Activated naive CD4-positive, alpha-beta T cell treated with anti-CD3 and anti-CD28 coated beads for 36 hours (primary cell): ENCODE measurements at regions not wholly inside any gene's neighbourhood (a gene's known extent, or its start where the extent isn't known, plus 50 kb on each side); places are given as distances from the start of the nearest gene placed in this dataset.
"Not testable (repeated sequence)": the region's sequence is repeated elsewhere in the genome, so short reads cannot be mapped to it uniquely, and the experiment has no call there.

Experiments
- CTCF ChIA-PET: fragments of 350-600 bp; sonication (Branson Sonifier 250); formaldehyde crosslinking; loops from one replicate; lab custom pipeline; 2021; ENCODE audit warnings: antibody characterized with exemption; lab: Charles Lee
- DNase-seq: peaks from one replicate; pipeline ENCODE4 v3.0.0-alpha.2; 2020
- H3K27ac Mint-ChIP-seq: one replicate; pipeline ENCODE4 v1.8.0; 2021; ENCODE audit warnings: mild to moderate bottlenecking, mixed read lengths
- H3K27me3 Mint-ChIP-seq: one replicate; pipeline ENCODE4 v1.8.0; 2021; ENCODE audit warnings: low read depth, mixed read lengths
- H3K36me3 Mint-ChIP-seq: one replicate; pipeline ENCODE4 v1.8.0; 2021; ENCODE audit warnings: low read depth, mixed read lengths
- H3K4me1 Mint-ChIP-seq: one replicate; pipeline ENCODE4 v1.8.0; 2021; ENCODE audit warnings: low read depth, mixed read lengths
- H3K4me3 Mint-ChIP-seq: one replicate; pipeline ENCODE4 v1.8.0; 2021; ENCODE audit warnings: mild to moderate bottlenecking, moderate library complexity, mixed read lengths
- H3K9me3 Mint-ChIP-seq: one replicate; pipeline ENCODE4 v1.8.0; 2021; ENCODE audit warnings: mixed read lengths
- intact Hi-C: fragments of 100-400 bp; cut with micrococcal nuclease; formaldehyde crosslinking; loops from one replicate; pipeline ENCODE4 v1.15.1; 2023

DNA sequence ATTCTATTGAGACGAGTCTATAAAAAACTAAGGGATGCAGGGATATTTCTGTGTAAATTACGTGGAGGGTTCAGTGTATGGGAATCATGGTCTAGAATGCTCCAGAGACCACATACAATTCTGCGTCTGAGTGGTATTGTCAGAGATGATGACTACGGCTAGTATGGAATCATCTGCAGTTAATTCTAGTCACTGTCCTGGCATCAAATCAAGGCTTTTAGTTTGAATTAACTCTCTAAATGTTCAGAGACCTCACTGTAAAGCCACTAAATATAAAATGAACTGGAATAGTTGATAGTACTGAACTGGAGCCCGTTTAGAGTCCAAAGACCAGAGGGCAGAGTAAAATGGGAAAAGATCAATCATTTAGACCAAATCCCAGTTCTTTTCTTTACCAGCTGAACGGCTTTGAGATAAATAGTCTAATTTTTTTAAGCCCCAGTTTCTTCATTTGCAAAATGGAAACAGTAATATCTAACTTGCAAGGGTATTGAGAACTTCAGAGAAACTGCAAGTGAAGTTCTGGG lies 599.8 kb downstream of the EBF1 start:
- no peaks in the 10 kb centered on the region for H3K27me3 Mint-ChIP-seq
- H3K4me1 Mint-ChIP-seq, result no peaks in the 10 kb centered on the region
- H3K9me3 Mint-ChIP-seq, result peaks cover under 1% of the 10 kb centered on the region
- no peak for DNase-seq
- intact Hi-C loops, result no loop called here
- peaks cover under 1% of the 10 kb centered on the region for H3K36me3 Mint-ChIP-seq
- CTCF ChIA-PET, result no interaction called here
- no peak overlapping the region for H3K27ac Mint-ChIP-seq
- no peak overlapping the region for H3K4me3 Mint-ChIP-seq

DNA sequence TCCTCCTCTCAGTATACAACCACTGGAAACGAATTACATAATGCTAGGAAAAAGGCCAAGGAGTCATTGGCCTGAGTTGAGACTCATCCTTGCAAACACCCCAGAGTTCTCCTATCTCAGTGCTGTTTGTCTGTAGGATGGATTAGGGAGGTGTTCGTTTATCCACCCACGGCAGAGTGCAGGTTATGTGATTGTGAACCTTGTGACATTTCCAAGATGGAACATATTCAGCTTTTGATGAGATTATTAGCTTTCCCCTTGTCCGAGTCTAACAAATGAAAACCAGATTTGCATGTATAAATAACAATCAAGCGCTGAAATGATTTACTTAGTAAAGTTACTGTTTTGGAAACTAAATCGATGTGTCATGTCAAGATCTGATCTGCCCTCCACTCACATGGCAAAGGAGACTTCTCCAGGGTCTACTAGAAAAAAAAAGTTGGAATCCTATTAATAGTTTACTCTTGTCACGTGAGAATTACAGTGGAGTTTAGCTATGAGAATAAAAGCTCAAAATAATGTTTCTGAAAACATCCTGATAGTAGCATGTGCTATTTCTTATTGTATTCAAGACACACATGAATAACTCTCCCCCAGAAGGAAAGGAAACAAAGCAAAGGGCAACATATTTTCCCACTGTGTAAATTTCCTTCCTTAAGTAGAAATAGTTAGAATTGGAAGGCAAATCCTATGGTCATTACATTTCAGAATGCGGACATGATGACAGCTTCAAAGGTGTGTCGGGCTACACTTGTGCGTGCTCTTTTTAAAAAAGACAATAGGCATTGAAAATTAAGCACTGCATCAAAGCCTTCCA lies 600.4 kb downstream of the EBF1 start:
- no peak for DNase-seq
- no peaks in the 10 kb centered on the region for H3K36me3 Mint-ChIP-seq
- intact Hi-C loops, result no loop called here
- H3K4me1 Mint-ChIP-seq, result no peaks in the 10 kb centered on the region
- no peak overlapping the region for H3K4me3 Mint-ChIP-seq
- no peaks in the 10 kb centered on the region for H3K9me3 Mint-ChIP-seq
- CTCF ChIA-PET, result no interaction called here
- H3K27ac Mint-ChIP-seq, result no peak overlapping the region
- H3K27me3 Mint-ChIP-seq, result no peaks in the 10 kb centered on the region

GRCh38 chr5:158496624-158497023 lies 603.1 kb downstream of the EBF1 start:
- no peak overlapping the region for H3K4me3 Mint-ChIP-seq
- no peaks in the 10 kb centered on the region for H3K36me3 Mint-ChIP-seq
- no peak overlapping the region for H3K27ac Mint-ChIP-seq

DNA sequence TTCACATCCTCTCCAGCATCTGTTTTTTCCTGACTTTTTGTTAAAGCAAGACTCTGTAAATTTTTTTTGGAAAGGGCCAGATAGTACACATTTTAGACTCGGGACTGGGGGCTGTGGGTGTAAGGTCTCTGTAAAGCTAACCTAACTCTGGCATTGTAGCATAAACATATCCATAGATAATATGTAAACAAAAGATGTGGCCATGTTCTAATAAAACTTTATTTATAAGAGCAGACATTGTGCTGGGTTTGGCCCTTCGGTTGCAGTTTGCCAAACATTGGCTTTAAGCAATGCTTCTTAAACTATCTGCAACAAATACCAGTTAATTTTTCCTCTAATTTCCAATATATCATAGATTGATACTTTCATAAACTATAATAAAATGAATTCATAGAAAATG lies 605.2 kb downstream of the EBF1 start:
- intact Hi-C loops, result no loop called here
- Mint-ChIP-seq H3K9me3 (no peaks in the 10 kb centered on the region), H3K27me3 (no peaks in the 10 kb centered on the region), H3K27ac (no peak overlapping the region), H3K4me1 (no peaks in the 10 kb centered on the region), H3K4me3 (no peak overlapping the region), H3K36me3 (no peaks in the 10 kb centered on the region)
- CTCF ChIA-PET, result no interaction called here
- no peak for DNase-seq

More at GRCh38 chr5:158496624-158497023, 603.1 kb downstream of the EBF1 start:
- intact Hi-C loops, result no loop called here
- DNase-seq, result no peak
- no peaks in the 10 kb centered on the region for H3K27me3 Mint-ChIP-seq
- CTCF ChIA-PET, result no interaction called here
- H3K9me3 Mint-ChIP-seq, result no peaks in the 10 kb centered on the region
- no peaks in the 10 kb centered on the region for H3K4me1 Mint-ChIP-seq

DNA sequence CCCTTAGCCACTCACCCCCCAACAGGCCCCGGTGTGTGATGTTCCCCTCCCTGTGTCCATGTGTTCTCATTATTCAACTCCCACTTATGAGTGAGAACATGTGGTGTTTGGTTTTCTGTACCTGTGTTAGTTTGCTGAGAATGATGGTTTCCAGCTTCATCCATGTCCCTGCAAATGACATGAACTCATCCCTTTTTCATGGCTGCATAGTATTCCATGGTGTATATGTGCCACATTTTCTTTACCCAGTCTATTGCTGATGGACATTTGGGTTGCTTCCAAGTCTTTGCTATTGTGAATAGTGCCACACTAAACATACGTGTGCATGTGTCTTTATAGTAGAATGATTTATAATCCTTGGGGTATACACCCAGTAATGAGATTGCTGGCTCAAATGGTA lies 605.7 kb downstream of the EBF1 start:
- H3K4me3 Mint-ChIP-seq, H3K36me3 Mint-ChIP-seq, H3K27ac Mint-ChIP-seq, H3K9me3 Mint-ChIP-seq, DNase-seq, H3K27me3 Mint-ChIP-seq, intact Hi-C loops, H3K4me1 Mint-ChIP-seq: not testable (repeated sequence)
- CTCF ChIA-PET, result interaction anchor here (1.3 kb wide), 1 partner anchor 319 kb away, joined by 5 read pairs; no protein-coding TSS in a partner anchor

- no peak for DNase-seq
- intact Hi-C loops, result no loop called here
- Mint-ChIP-seq H3K27ac (no peak overlapping the region), H3K4me3 (no peak overlapping the region), H3K4me1 (no peaks in the 10 kb centered on the region), H3K36me3 (no peaks in the 10 kb centered on the region), H3K9me3 (no peaks in the 10 kb centered on the region), H3K27me3 (no peaks in the 10 kb centered on the region)
- CTCF ChIA-PET, result interaction anchor here (1.3 kb wide), 1 partner anchor 318 kb away, joined by 5 read pairs; no protein-coding TSS in a partner anchor
These were observed 606.9 kb downstream of the EBF1 start for GRCh38 chr5:158492841-158493242.

GRCh38 chr5:158492136-158492535 lies 607.6 kb downstream of the EBF1 start:
- H3K36me3 Mint-ChIP-seq, result no peaks in the 10 kb centered on the region
- CTCF ChIA-PET, result no interaction called here
- H3K27ac Mint-ChIP-seq, result no peak overlapping the region
- no peaks in the 10 kb centered on the region for H3K4me1 Mint-ChIP-seq
- intact Hi-C loops, result no loop called here
- H3K9me3 Mint-ChIP-seq, result no peaks in the 10 kb centered on the region
- no peak overlapping the region for H3K4me3 Mint-ChIP-seq
- no peaks in the 10 kb centered on the region for H3K27me3 Mint-ChIP-seq
- DNase-seq, result no peak

GRCh38 chr5:158487664-158488063 lies 612.1 kb downstream of the EBF1 start:
- DNase-seq, result no peak
- Mint-ChIP-seq H3K36me3 (no peaks in the 10 kb centered on the region), H3K27ac (no peak overlapping the region), H3K4me1 (no peaks in the 10 kb centered on the region), H3K4me3 (no peak overlapping the region), H3K27me3 (no peaks in the 10 kb centered on the region), H3K9me3 (no peaks in the 10 kb centered on the region)
- CTCF ChIA-PET, result no interaction called here
- intact Hi-C loops, result no loop called here

- CTCF ChIA-PET, result no interaction called here
- H3K9me3 Mint-ChIP-seq, result no peaks in the 10 kb centered on the region
These were observed 612.6 kb downstream of the EBF1 start for GRCh38 chr5:158487156-158487555.

DNA sequence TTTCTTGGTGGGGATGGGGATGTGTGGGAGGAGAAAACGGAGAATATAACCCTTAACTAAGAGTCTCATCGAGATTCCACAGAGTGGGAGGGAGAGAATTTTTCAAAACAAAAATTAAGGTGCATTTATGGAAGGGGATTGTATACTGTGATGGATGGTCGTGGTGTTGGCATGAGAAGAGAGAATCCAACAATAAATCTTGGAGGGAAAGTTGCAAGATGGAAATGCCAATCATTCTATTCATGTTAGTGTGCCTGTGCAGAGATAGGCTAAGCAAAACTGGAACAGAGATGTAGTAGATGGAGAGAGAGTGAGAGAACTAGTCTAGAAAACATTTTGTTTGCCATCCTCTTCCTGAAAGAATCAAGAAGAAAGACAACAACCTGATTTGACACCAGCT lies 613.1 kb downstream of the EBF1 start:
- Mint-ChIP-seq H3K27me3 (no peaks in the 10 kb centered on the region), H3K27ac (no peak overlapping the region), H3K4me3 (no peak overlapping the region), H3K4me1 (no peaks in the 10 kb centered on the region), H3K9me3 (no peaks in the 10 kb centered on the region), H3K36me3 (no peaks in the 10 kb centered on the region)
- CTCF ChIA-PET, result no interaction called here
- intact Hi-C loops, result no loop called here
- no peak for DNase-seq

More at GRCh38 chr5:158487156-158487555, 612.6 kb downstream of the EBF1 start:
- Mint-ChIP-seq H3K4me3 (no peak overlapping the region), H3K27ac (no peak overlapping the region), H3K36me3 (no peaks in the 10 kb centered on the region), H3K27me3 (no peaks in the 10 kb centered on the region), H3K4me1 (no peaks in the 10 kb centered on the region)
- no peak for DNase-seq
- intact Hi-C loops, result no loop called here

GRCh38 chr5:158485604-158486081 lies 614.1 kb downstream of the EBF1 start:
- intact Hi-C loops, result no loop called here
- H3K4me3 Mint-ChIP-seq, result no peak overlapping the region
- CTCF ChIA-PET, result no interaction called here
- H3K4me1 Mint-ChIP-seq, result no peaks in the 10 kb centered on the region
- no peaks in the 10 kb centered on the region for H3K27me3 Mint-ChIP-seq
- H3K9me3 Mint-ChIP-seq, result no peaks in the 10 kb centered on the region
- H3K36me3 Mint-ChIP-seq, result no peaks in the 10 kb centered on the region
- no peak overlapping the region for H3K27ac Mint-ChIP-seq
- no peak for DNase-seq

DNA sequence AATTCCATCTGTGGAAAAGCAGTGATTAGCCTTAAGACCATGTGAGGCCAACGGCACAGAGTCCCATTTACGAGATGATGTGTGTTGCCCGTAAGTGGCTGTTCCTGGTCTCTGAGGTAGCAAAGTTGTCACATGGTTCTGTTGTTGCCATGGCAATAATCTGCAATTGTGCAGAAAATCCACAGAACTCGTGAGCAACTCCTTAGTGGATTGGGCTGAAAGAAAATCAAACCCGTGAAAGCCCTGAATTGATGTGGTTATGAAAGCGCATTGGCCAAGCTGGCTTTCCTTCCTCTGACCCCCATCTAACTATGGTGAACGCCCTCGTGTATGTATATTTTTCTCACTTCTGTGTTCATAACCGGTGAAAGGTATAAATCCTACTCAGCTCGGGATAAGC lies 614.7 kb downstream of the EBF1 start:
- H3K4me3 Mint-ChIP-seq, result no peak overlapping the region
- CTCF ChIA-PET, result no interaction called here
- no peaks in the 10 kb centered on the region for H3K27me3 Mint-ChIP-seq
- H3K27ac Mint-ChIP-seq, result no peak overlapping the region
- H3K4me1 Mint-ChIP-seq, result no peaks in the 10 kb centered on the region
- no peak for DNase-seq
- intact Hi-C loops, result no loop called here
- no peaks in the 10 kb centered on the region for H3K9me3 Mint-ChIP-seq
- no peaks in the 10 kb centered on the region for H3K36me3 Mint-ChIP-seq

GRCh38 chr5:158484150-158484549 lies 615.6 kb downstream of the EBF1 start:
- no peak for DNase-seq
- no peaks in the 10 kb centered on the region for H3K36me3 Mint-ChIP-seq
- no peak overlapping the region for H3K27ac Mint-ChIP-seq
- intact Hi-C loops, result no loop called here
- H3K27me3 Mint-ChIP-seq, result no peaks in the 10 kb centered on the region
- no peak overlapping the region for H3K4me3 Mint-ChIP-seq
- no peaks in the 10 kb centered on the region for H3K9me3 Mint-ChIP-seq
- CTCF ChIA-PET, result no interaction called here
- H3K4me1 Mint-ChIP-seq, result no peaks in the 10 kb centered on the region
